GM23338 (cell line): ENCODE measurements at regions not wholly inside any gene's neighbourhood (a gene's known extent, or its start where the extent isn't known, plus 50 kb on each side); places are given as distances from the start of the nearest gene placed in this dataset.
A peak's percentile ranks its signal among the peaks of the same experiment; 100 is the strongest.

Experiments
- ATAC-seq: fragments of 200-7000 bp; cut with Tn5 transposase; 3 replicates; pipeline ENCODE4 v1.9.1; 2020
- DNase-seq: peaks from one replicate; pipeline ENCODE4 v3.0.0-alpha.2; 2015; ENCODE audit warnings: low spot score
- H2AFZ ChIP-seq: fragments of 200-600 bp; sonication (generic); 2 replicates; pipeline ENCODE4 v1.8.0; 2016; ENCODE audit warnings: antibody characterized with exemption, mild to moderate bottlenecking, moderate library complexity
- H3F3A ChIP-seq: fragments of 200-600 bp; sonication (generic); replicated peaks from 2 replicates; pipeline ENCODE4 v1.8.0; 2017; ENCODE audit warnings: antibody characterized with exemption, mixed run types, low read depth
- H3K27ac ChIP-seq: fragments of 200-600 bp; sonication (generic); 2 replicates; pipeline ENCODE4 v1.6.1; 2016; ENCODE audit warnings: low read depth
- H3K27me3 ChIP-seq: fragments of 200-600 bp; sonication (generic); 2 replicates; pipeline ENCODE4 v1.8.0; 2016; ENCODE audit warnings: mild to moderate bottlenecking, mixed run types, moderate library complexity; ENCODE audit not compliant: insufficient read depth
- H3K36me3 ChIP-seq: fragments of 200-600 bp; sonication (generic); 2 replicates; pipeline ENCODE4 v1.8.0; 2016; ENCODE audit warnings: mild to moderate bottlenecking; ENCODE audit not compliant: insufficient read depth
- H3K4me1 ChIP-seq: fragments of 200-600 bp; sonication (generic); 2 replicates; pipeline ENCODE4 v1.8.0; 2016; ENCODE audit warnings: mild to moderate bottlenecking, moderate library complexity; ENCODE audit not compliant: insufficient read depth
- H3K4me2 ChIP-seq: fragments of 200-600 bp; sonication (generic); 2 replicates; pipeline ENCODE4 v1.7.1; 2017; ENCODE audit warnings: mixed run types
- H3K4me3 ChIP-seq: fragments of 200-600 bp; sonication (generic); 2 replicates; pipeline ENCODE4 v1.6.1; 2016; ENCODE audit warnings: mixed run types
- H3K79me2 ChIP-seq: fragments of 200-600 bp; sonication (generic); replicated peaks from 2 replicates; pipeline ENCODE4 v1.8.0; 2017; ENCODE audit warnings: mild to moderate bottlenecking; ENCODE audit not compliant: insufficient read depth
- H3K9me2 ChIP-seq: fragments of 200-600 bp; sonication (generic); 2 replicates; pipeline ENCODE4 v1.8.0; 2017; ENCODE audit not compliant: insufficient read depth
- H4K20me1 ChIP-seq: fragments of 200-600 bp; sonication (generic); replicated peaks from 2 replicates; pipeline ENCODE4 v1.8.0; 2017; ENCODE audit warnings: mild to moderate bottlenecking; ENCODE audit not compliant: insufficient read depth
- H3K27ac Mint-ChIP-seq: 2 replicates; pipeline ENCODE4 v1.8.0; 2020; ENCODE audit warnings: inconsistent platforms, mild to moderate bottlenecking, moderate library complexity, mixed read lengths
- H3K27me3 Mint-ChIP-seq: 3 replicates; pipeline ENCODE4 v1.8.0; 2022; ENCODE audit warnings: low read depth, mild to moderate bottlenecking, moderate library complexity, mixed read lengths, inconsistent platforms; ENCODE audit not compliant: insufficient read depth, poor library complexity
- H3K36me3 Mint-ChIP-seq: 3 replicates; pipeline ENCODE4 v1.8.0; 2021; ENCODE audit warnings: low read depth, mild to moderate bottlenecking, inconsistent platforms, moderate library complexity, mixed read lengths
- H3K4me1 Mint-ChIP-seq: 3 replicates; pipeline ENCODE4 v1.8.0; 2020; ENCODE audit warnings: mild to moderate bottlenecking, inconsistent platforms, mixed read lengths
- H3K4me3 Mint-ChIP-seq: 3 replicates; pipeline ENCODE4 v1.8.0; 2021; ENCODE audit warnings: moderate library complexity, mild to moderate bottlenecking, inconsistent platforms, mixed read lengths
- H3K9me3 Mint-ChIP-seq: 3 replicates; pipeline ENCODE4 v1.8.0; 2020; ENCODE audit warnings: moderate library complexity, mild to moderate bottlenecking, inconsistent platforms, mixed read lengths
- CREB1 ChIP-seq: fragments of 250-450 bp; sonication (Bioruptor Pico); IDR thresholded peaks from 2 replicates; pipeline ENCODE4 v1.5.0; 2020; ENCODE audit warnings: low read depth, mild to moderate bottlenecking, moderate library complexity
- CTCF ChIP-seq, 2 experiments: fragments of 200-600 bp in 1 of 2; sonication (generic) in 1 of 2; conservative IDR thresholded peaks; 2 replicates each; pipeline versions ENCODE4 v1.5.1 to v1.6.1; 2016 to 2017; ENCODE audit warnings: antibody characterized with exemption in 2 of 2, low read depth in 2 of 2, mild to moderate bottlenecking in 2 of 2, moderate library complexity in 1 of 2
- EZH2 ChIP-seq: fragments of 200-600 bp; sonication (generic); IDR thresholded peaks from one replicate; pipeline ENCODE4 v1.8.0; 2017; ENCODE audit warnings: antibody characterized with exemption, mild to moderate bottlenecking, low read depth; ENCODE audit not compliant: unreplicated experiment
- EZH2phosphoT487 ChIP-seq: fragments of 200-600 bp; sonication (generic); IDR thresholded peaks from one replicate; pipeline ENCODE4 v1.8.1; 2018; ENCODE audit warnings: antibody characterized with exemption; ENCODE audit not compliant: unreplicated experiment
- JUNB ChIP-seq: IDR thresholded peaks from one replicate; pipeline ENCODE4 v1.6.1; 2016; ENCODE audit warnings: antibody characterized with exemption; ENCODE audit not compliant: unreplicated experiment
- STAT1 ChIP-seq: IDR thresholded peaks from one replicate; pipeline ENCODE4 v1.6.1; 2016; ENCODE audit warnings: antibody characterized with exemption; ENCODE audit not compliant: unreplicated experiment
- ZNF114 ChIP-seq: fragments of 250-450 bp; sonication (Bioruptor Pico); IDR thresholded peaks from 2 replicates; pipeline ENCODE4 v1.5.0; 2020; ENCODE audit warnings: mild to moderate bottlenecking, moderate library complexity
- ZNF331 ChIP-seq: fragments of 250-450 bp; sonication (Bioruptor Pico); IDR thresholded peaks from 2 replicates; pipeline ENCODE4 v1.5.0; 2020; ENCODE audit warnings: low read depth, mild to moderate bottlenecking, moderate library complexity
- TF ChIP-seq, protein P1 (sequence below): IDR thresholded peaks from one replicate; pipeline ENCODE4 v1.6.1; 2018; ENCODE audit warnings: antibody characterized with exemption; ENCODE audit not compliant: unreplicated experiment

- Mint-ChIP-seq H3K27ac (no peak overlapping the region), H3K27me3 (peaks cover 7% of the 10 kb centered on the region), H3K4me1 (peaks cover 4% of the 10 kb centered on the region), H3K4me3 (no peak overlapping the region), H3K36me3 (no peaks in the 10 kb centered on the region), H3K9me3 (peaks cover 3% of the 10 kb centered on the region; the same call in 1 of the 3 replicates)
- Histone ChIP-seq H3K4me1 (no peaks in the 10 kb centered on the region), H3K79me2 (no peaks in the 10 kb centered on the region), H3K4me3 (no peak overlapping the region), H3K27me3 (no peaks in the 10 kb centered on the region), H4K20me1 (no peaks in the 10 kb centered on the region), H3F3A (no peaks in the 10 kb centered on the region), H2AFZ (peak overlapping the region; percentile 4; the same call in 1 of the 2 replicates), H3K27ac (no peak overlapping the region), H3K36me3 (no peaks in the 10 kb centered on the region; the same call in 1 of the 2 replicates), H3K9me2 (no peaks in the 10 kb centered on the region), H3K4me2 (no peak overlapping the region)
- no peak for DNase-seq
- TF ChIP-seq EZH2phosphoT487 (no peak), CREB1 (CRISPR knock-in tag) (no peak), ZNF331 (CRISPR knock-in tag) (no peak), EZH2 (no peak), CTCF (conservative IDR thresholded peaks at IDR 0.05; ENCODE audit: low read depth in 2 of 2) (no peak), JUNB (no peak)
- ATAC-seq, result no peak
Observed at GRCh38 chr12:114779647-114780046, 95.7 kb upstream of the TBX3 start.

- no peak overlapping the region for H3K4me3 ChIP-seq
- H3K27ac ChIP-seq, result no peak overlapping the region
- no peak; the same call in 2 of the 3 replicates for ATAC-seq
- H3K27me3 Mint-ChIP-seq, result peaks cover 8% of the 10 kb centered on the region
- no peaks in the 10 kb centered on the region for H3K27me3 ChIP-seq
- no peak for TF ChIP-seq ZNF114 (CRISPR knock-in tag)
- TF ChIP-seq EZH2phosphoT487, result no peak
- H3K4me2 ChIP-seq, result no peak overlapping the region
- peaks cover under 1% of the 10 kb centered on the region; the same call in 1 of the 3 replicates for H3K4me1 Mint-ChIP-seq
- no peaks in the 10 kb centered on the region for H3F3A ChIP-seq
- no peak overlapping the region for H3K27ac Mint-ChIP-seq
- no peaks in the 10 kb centered on the region for H3K79me2 ChIP-seq
- DNase-seq, result no peak
- H3K4me3 Mint-ChIP-seq, result no peak overlapping the region
- peaks cover 3% of the 10 kb centered on the region; the same call in 1 of the 3 replicates for H3K9me3 Mint-ChIP-seq
- H3K36me3 Mint-ChIP-seq, result no peaks in the 10 kb centered on the region
- no peaks in the 10 kb centered on the region for H3K4me1 ChIP-seq
- no peaks in the 10 kb centered on the region; the same call in 1 of the 2 replicates for H3K36me3 ChIP-seq
- no peaks in the 10 kb centered on the region for H4K20me1 ChIP-seq
- H2AFZ ChIP-seq, result peak overlapping the region; percentile 4; the same call in 1 of the 2 replicates
- H3K9me2 ChIP-seq, result no peaks in the 10 kb centered on the region
Observed at GRCh38 chr12:114779186-114779585, 95.2 kb upstream of the TBX3 start.

GRCh38 chr12:114776731-114777442 lies 92.9 kb upstream of the TBX3 start:
- Histone ChIP-seq H3K4me3 (no peak overlapping the region), H3F3A (no peaks in the 10 kb centered on the region), H2AFZ (no peak overlapping the region), H3K36me3 (no peaks in the 10 kb centered on the region; the same call in 1 of the 2 replicates), H3K27me3 (no peaks in the 10 kb centered on the region), H3K27ac (no peak overlapping the region), H3K4me1 (no peaks in the 10 kb centered on the region), H3K9me2 (no peaks in the 10 kb centered on the region), H3K4me2 (no peak overlapping the region), H3K79me2 (no peaks in the 10 kb centered on the region), H4K20me1 (no peaks in the 10 kb centered on the region)
- Mint-ChIP-seq H3K27me3 (peaks cover 8% of the 10 kb centered on the region), H3K9me3 (peaks cover 3% of the 10 kb centered on the region; the same call in 1 of the 3 replicates), H3K4me3 (no peak overlapping the region), H3K4me1 (no peaks in the 10 kb centered on the region), H3K36me3 (no peaks in the 10 kb centered on the region), H3K27ac (no peak overlapping the region)
- no peak for ATAC-seq
- DNase-seq, result no peak
- TF ChIP-seq CTCF (conservative IDR thresholded peaks at IDR 0.05; ENCODE audit: low read depth in 2 of 2), result no peak
- TF ChIP-seq ZNF331 (CRISPR knock-in tag), result no peak
- TF ChIP-seq STAT1, result no peak
- TF ChIP-seq EZH2phosphoT487, result no peak
- TF ChIP-seq, protein P1, sequence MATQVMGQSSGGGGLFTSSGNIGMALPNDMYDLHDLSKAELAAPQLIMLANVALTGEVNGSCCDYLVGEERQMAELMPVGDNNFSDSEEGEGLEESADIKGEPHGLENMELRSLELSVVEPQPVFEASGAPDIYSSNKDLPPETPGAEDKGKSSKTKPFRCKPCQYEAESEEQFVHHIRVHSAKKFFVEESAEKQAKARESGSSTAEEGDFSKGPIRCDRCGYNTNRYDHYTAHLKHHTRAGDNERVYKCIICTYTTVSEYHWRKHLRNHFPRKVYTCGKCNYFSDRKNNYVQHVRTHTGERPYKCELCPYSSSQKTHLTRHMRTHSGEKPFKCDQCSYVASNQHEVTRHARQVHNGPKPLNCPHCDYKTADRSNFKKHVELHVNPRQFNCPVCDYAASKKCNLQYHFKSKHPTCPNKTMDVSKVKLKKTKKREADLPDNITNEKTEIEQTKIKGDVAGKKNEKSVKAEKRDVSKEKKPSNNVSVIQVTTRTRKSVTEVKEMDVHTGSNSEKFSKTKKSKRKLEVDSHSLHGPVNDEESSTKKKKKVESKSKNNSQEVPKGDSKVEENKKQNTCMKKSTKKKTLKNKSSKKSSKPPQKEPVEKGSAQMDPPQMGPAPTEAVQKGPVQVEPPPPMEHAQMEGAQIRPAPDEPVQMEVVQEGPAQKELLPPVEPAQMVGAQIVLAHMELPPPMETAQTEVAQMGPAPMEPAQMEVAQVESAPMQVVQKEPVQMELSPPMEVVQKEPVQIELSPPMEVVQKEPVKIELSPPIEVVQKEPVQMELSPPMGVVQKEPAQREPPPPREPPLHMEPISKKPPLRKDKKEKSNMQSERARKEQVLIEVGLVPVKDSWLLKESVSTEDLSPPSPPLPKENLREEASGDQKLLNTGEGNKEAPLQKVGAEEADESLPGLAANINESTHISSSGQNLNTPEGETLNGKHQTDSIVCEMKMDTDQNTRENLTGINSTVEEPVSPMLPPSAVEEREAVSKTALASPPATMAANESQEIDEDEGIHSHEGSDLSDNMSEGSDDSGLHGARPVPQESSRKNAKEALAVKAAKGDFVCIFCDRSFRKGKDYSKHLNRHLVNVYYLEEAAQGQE, result no peak
- TF ChIP-seq CREB1 (CRISPR knock-in tag), result no peak
- TF ChIP-seq EZH2, result no peak
